ENCODE measurements at regions not wholly inside any gene's neighbourhood (a gene's known extent, or its start where the extent isn't known, plus 50 kb on each side); places are given as distances from the start of the nearest gene placed in this dataset.
"Not testable (repeated sequence)": the region's sequence is repeated elsewhere in the genome, so short reads cannot be mapped to it uniquely, and the experiment has no call there.

DNA sequence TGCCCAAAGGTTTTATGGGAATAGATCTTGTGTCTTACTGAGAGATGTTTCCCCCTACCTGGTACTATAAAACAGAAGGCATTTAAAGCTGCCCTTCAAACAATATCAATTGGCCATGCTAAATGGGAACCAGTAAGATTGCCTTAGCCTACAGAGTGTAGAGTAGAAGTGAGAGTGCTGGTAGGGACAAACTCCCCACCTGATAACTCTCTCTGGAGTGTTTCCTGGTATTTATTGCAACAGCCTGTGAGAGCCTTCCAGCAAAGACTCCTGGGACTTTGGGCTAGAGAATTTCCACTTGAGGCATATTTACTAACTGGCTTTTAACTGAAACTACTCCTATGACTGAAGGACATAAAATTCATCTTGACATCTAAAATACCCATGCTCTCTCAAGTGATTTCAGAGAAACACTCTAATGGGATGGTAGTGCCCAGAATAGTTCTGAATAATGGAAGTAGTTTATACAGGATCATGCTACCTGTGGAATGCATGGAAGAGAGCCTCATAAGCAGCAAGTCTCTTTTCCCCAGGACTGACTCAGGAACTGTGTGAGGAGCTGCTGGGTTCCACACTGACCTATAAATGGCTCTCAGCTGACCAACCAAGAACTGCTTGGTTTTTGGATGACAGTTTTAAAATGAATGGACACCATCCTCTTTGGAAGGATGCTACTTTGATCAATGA, 132.7 kb upstream of the SLITRK5 start:
- DNase-seq (ENCODE audit: low read depth): no peak

DNA sequence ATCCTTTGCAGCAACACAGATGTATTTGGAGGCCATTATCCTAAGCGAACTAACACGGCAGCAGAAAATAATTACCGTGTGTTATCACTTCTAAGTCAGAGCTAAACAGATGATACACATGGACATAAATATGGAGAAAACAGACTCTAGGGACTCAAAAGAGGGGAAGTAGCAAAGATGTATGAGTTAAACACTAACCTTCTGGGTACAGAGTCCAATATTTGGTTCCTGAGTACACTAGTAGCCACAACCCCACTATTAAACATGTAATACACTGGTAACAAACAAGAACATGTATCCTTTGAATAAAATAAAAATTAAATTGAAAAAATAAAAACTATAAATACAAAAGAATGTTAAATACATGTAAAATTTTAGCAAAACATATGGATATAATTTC, 118.0 kb upstream of the SLITRK5 start:
- DNase-seq (ENCODE audit: low read depth): no peak

DNA sequence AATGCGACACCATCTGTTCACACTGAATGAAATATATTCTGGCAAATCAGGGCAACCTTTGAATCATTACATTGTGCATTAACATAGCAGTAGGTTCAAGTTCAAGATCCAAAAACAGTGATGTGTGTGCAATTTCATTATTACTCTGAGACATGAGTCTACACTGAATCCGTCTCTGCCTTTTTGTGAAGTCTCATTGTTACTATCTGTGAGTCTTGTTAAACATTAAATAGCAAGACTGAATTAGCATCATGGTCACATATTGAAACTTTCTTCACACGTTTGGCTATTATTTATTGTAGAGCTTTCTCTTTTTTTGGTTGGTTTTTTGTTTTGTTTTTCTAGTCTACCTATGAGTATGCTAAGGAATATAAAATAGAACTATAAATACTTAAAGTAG, 117.1 kb upstream of the SLITRK5 start:
- DNase-seq (ENCODE audit: low read depth): no peak

DNA sequence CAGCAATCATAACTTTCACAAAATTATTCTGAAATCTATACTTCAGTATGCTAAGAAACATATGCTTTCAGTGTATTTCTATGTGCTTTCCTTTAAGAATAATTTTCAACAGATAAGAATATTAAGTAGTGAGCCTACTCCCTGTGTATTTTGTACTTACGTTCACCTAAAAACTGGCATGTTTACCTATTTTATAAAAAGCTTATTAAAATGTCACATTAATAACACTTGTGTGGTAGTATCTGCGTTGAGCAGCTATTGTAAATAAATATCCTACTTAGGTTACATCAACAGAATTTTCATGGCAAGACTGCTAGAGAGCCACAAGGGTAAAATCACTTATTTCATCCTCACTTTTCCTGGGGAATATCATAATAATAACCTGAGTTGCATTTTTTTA, 113.4 kb upstream of the SLITRK5 start:
- DNase-seq (ENCODE audit: low read depth): no peak

DNA sequence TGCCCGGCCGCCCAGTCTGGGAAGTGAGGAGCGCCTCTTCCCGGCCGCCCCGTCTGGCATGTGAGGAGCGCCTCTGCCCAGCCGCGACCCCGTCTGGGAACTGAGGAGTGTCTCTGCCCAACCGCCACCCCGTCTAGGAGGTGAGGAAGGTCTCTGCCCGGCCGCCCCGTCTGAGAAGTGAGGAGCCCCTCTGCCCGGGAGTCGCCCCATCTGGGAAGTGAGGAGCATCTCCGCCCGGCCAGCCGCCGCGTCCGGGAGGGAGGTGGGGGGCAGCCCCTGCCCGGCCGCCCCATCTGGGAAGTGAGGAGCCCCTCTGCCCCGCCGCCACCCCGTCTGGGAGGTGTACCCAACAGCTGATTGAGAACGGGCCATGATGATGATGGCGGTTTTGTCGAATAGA, 109.6 kb upstream of the SLITRK5 start:
- not testable (repeated sequence) for DNase-seq (ENCODE audit: low read depth)

DNA sequence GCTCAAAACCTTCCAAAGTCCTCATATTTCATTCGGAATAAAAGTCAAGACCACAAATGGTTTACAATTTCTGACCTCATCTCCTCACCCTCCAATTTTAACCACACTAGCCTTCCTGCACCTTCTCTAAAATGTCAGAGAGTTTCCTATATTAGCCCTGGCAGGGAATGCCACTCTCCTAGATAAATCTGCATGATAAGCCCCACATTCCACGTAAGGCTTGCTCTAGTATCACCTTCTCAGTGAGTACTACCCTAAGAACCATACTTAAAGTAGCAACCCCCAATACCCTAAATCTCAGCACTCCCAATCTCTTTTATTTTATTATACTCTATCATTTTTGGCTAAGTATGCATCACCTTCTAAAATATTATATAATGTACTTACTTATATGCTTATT, 100.5 kb upstream of the SLITRK5 start:
- DNase-seq (ENCODE audit: low read depth): no peak

DNA sequence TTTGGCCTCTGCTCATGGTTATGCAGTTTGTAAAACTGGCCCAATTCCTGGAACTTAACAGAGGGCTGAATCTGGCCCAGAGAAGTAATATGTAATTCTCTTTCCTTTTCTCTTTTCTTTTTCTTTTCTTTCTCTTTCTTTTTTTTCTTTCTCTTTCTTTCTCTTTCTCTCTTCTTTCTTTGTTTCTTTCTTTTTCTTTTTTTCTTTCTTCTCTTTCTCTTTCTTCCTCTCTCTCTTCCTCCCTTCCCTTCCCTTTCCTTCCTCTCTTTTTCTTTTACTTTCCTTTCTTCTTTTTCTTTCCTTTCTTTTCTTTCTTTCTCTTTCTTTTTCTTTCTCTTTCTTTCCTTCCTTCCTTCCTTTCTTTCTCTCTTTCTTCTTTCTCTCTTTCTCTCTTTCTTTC, 88.8 kb upstream of the SLITRK5 start:
- no peak for DNase-seq (ENCODE audit: low read depth)

DNA sequence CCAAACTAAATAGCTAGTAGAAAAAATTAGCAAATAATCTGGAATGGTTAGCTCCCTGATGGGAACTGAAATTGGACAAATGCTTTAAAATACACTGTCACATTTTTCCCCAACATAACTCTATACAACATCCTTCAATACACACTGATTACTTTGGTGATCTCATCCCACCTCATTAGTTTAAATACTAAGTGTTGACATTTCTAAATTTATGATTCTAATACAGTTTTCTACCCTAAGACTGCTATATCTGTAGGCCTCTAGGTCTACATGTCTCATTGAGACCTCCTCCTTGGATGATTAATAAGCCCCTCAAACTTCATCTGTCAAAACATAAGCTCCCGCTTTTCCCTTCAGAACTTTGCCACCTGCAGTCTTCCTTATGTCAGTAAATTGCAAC, 80.7 kb upstream of the SLITRK5 start:
- DNase-seq (ENCODE audit: low read depth): no peak

DNA sequence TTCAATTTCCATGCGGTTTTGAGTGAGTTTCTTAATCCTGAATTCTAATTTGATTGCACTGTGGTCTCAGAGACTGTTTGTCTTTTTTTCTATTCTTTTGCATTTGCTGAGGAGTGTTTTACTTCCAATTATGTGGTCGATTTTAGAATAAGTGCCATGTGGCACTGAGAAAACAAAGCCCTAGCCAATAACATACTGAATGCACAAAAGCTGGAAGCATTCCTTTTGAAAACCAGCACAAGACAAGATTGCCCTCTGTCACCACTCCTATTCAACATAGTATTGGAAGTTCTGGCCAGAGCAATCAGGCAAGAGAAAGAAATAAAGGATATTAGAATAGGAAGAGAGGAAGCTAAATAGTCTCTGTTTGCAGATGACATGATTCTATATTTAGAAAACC, 66.7 kb upstream of the SLITRK5 start:
- DNase-seq (ENCODE audit: low read depth): not testable (repeated sequence)

DNA sequence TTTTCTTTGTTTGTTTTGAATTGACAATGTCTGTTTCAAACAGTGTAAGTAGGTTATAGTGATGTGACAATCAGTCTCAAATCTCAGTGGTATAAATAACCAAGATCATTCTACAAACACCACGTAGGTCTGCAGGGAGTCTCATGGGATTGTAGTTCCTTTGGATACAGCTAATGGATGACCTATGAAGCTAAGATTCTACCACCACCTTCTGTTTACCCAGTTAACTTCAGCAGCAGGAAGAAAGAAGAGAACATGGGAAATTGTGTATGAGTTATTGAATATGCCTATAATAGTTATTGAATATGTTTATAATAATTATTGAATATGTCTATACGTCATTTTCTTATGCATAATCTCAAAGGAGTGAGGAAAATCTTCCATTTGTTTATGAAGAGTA, 63.9 kb upstream of the SLITRK5 start:
- DNase-seq (ENCODE audit: low read depth): no peak

DNA sequence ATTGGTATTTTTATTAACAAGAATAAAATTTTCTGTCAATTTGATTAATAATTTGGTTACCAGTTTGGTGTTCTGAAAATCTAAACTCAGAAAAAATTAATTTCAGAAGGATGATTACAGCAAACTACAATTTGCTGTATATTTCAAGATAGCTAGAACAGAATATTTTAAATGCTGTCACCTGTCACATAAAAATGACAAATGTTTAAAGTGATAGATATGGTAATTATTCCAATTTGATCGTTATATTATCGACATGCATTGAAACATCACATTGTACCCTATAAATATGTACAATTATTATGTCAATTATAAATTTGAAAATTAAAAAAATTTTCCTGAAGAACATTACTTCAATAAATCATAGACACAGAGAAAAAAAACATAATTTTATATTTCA, 56.9 kb upstream of the SLITRK5 start:
- DNase-seq (ENCODE audit: low read depth): no peak

All from CMK (cell line).